H1 (cell line): ENCODE measurements at regions not wholly inside any gene's neighbourhood (a gene's known extent, or its start where the extent isn't known, plus 50 kb on each side); places are given as distances from the start of the nearest gene placed in this dataset.

Source experiments
- CBX8 ChIP-seq: fragments of 300-800, 300-1000 bp; sonication (generic); IDR thresholded peaks from 2 replicates; pipeline ENCODE4 v1.7.1; 2016; ENCODE audit warnings: low read depth, low read length, borderline replicate concordance
- CHD1 ChIP-seq: IDR thresholded peaks from 2 replicates; pipeline ENCODE4 v1.6.1; 2012; ENCODE audit warnings: low read depth, low read length, improper control_type of control experiment
- CHD7 ChIP-seq: fragments of 300-600 bp; sonication (generic); IDR thresholded peaks from 2 replicates; pipeline ENCODE4 v1.7.1; 2012; ENCODE audit warnings: low read length, moderate library complexity, mild to moderate bottlenecking, inconsistent platforms; ENCODE audit not compliant: insufficient replicate concordance
- EP300 ChIP-seq, 2 experiments: IDR thresholded peaks; 1 replicate in 1 of 2; 2 replicates in 1 of 2; pipeline ENCODE4 v1.6.1; 2011 to 2012; ENCODE audit warnings: low read depth in 2 of 2, low read length in 2 of 2, mild to moderate bottlenecking in 2 of 2, borderline replicate concordance in 1 of 2, inconsistent platforms in 1 of 2, moderate library complexity in 1 of 2
- MAX ChIP-seq: IDR thresholded peaks from 2 replicates; pipeline ENCODE4 v1.6.1; 2012; ENCODE audit warnings: inconsistent platforms
- PHF8 ChIP-seq: fragments of 200-600 bp; sonication (generic); conservative IDR thresholded peaks from 2 replicates; pipeline ENCODE4 v1.7.1; 2012; ENCODE audit warnings: low read depth, mild to moderate bottlenecking, inconsistent platforms, low read length, moderate library complexity
- RFX5 ChIP-seq: IDR thresholded peaks from 2 replicates; pipeline ENCODE4 v1.6.1; 2011; ENCODE audit warnings: low read depth, low read length, improper control_type of control experiment, borderline replicate concordance
- SP4 ChIP-seq: IDR thresholded peaks from 2 replicates; pipeline ENCODE4 v1.6.1; 2012; ENCODE audit warnings: low read length, inconsistent platforms
- TAF7 ChIP-seq: optimal IDR thresholded peaks from 2 replicates; pipeline ENCODE3; 2011; ENCODE audit warnings: low read depth, mild to moderate bottlenecking, inconsistent platforms, low read length, moderate library complexity, borderline replicate concordance

- no peak for TF ChIP-seq CHD7
- no peak for TF ChIP-seq CHD1
- TF ChIP-seq TAF7, result no peak
- TF ChIP-seq SP4, result no peak
- TF ChIP-seq RFX5, result no peak
- no peak for TF ChIP-seq CBX8
- no peak for TF ChIP-seq EP300 (IDR thresholded peaks at IDR 0.05; ENCODE audit: borderline replicate concordance in 1 of 2, low read depth in 2 of 2, low read length in 2 of 2)
- TF ChIP-seq PHF8, result no peak
- TF ChIP-seq MAX, result no peak
Measured at GRCh38 chr4:19286924-19287323, 964.8 kb upstream of the SLIT2 start (continued).
